SK-N-SH (cell line): ENCODE measurements at regions not wholly inside any gene's neighbourhood (a gene's known extent, or its start where the extent isn't known, plus 50 kb on each side); places are given as distances from the start of the nearest gene placed in this dataset.

Experiments
- CTCF ChIA-PET: fragments of 300-600, 350-600 bp; formaldehyde crosslinking; extraction: SDS; loops from one replicate; lab custom pipeline; 2021; lab: Yijun Ruan, JAX
- POLR2A ChIA-PET: fragments of 350-600 bp; sonication (Branson Sonifier 250); formaldehyde crosslinking; extraction: SDS; loops from one replicate; lab custom pipeline; 2020; ENCODE audit warnings: antibody characterized with exemption, inconsistent platforms; lab: Yijun Ruan, JAX
- DNase-seq: peaks from one replicate; pipeline ENCODE4 v3.0.0; 2012
- H2AFZ ChIP-seq: fragments of 200-600 bp; sonication (generic); 2 replicates; pipeline ENCODE4 v1.8.1; 2016; ENCODE audit warnings: antibody characterized with exemption, mild to moderate bottlenecking, low read depth
- H3F3A ChIP-seq: fragments of 200-600 bp; sonication (generic); replicated peaks from 2 replicates; pipeline ENCODE3; 2016; ENCODE audit warnings: antibody characterized with exemption, mild to moderate bottlenecking; ENCODE audit not compliant: insufficient read depth
- H3K27ac ChIP-seq, 2 experiments: fragments of 200-500 bp in 1 of 2; fragments of 200-600 bp in 1 of 2; sonication (Bioruptor generic) in 1 of 2; sonication (generic), shearing (Covaris generic) in 1 of 2; 2 replicates each; pipeline versions ENCODE4 v1.5.1 to v1.6.1; 2014 to 2016; ENCODE audit warnings: low read depth in 2 of 2, inconsistent platforms in 1 of 2, low read length in 1 of 2, mild to moderate bottlenecking in 1 of 2, mixed read lengths in 1 of 2
- H3K27me3 ChIP-seq: fragments of 200-600 bp; sonication (generic), shearing (Covaris generic); 2 replicates; pipeline ENCODE4 v1.6.1; 2016; ENCODE audit warnings: mixed run types; ENCODE audit not compliant: insufficient read depth
- H3K36me3 ChIP-seq, 2 experiments: fragments of 200-500 bp in 1 of 2; fragments of 200-600 bp in 1 of 2; sonication (Bioruptor generic) in 1 of 2; sonication (generic) in 1 of 2; replicated peaks in 1 of 2; 2 replicates each; pipeline versions ENCODE3 to v1.5.1; 2014 to 2016; ENCODE audit warnings: low read length in 1 of 2, mild to moderate bottlenecking in 1 of 2; ENCODE audit not compliant: insufficient read depth in 2 of 2, control insufficient read depth in 1 of 2
- H3K4me1 ChIP-seq, 2 experiments: fragments of 200-500 bp in 1 of 2; fragments of 200-600 bp in 1 of 2; sonication (Bioruptor generic) in 1 of 2; sonication (generic), shearing (Covaris generic) in 1 of 2; 2 replicates each; pipeline versions ENCODE4 v1.5.1 to v1.6.1; 2014 to 2016; ENCODE audit warnings: low read depth in 1 of 2, low read length in 1 of 2, mixed run types in 1 of 2; ENCODE audit not compliant: insufficient read depth in 2 of 2, control insufficient read depth in 1 of 2
- H3K4me2 ChIP-seq: fragments of 200-600 bp; sonication (generic), shearing (Covaris generic); 2 replicates; pipeline ENCODE4 v1.6.1; 2017; ENCODE audit warnings: mixed run types
- H3K4me3 ChIP-seq, 2 experiments: fragments of 200-500 bp in 1 of 2; fragments of 200-600 bp in 1 of 2; sonication (Bioruptor generic) in 1 of 2; sonication (generic), shearing (Covaris generic) in 1 of 2; 2 replicates each; pipeline versions ENCODE4 v1.5.1 to v1.8.1; 2014 to 2016; ENCODE audit warnings: low read depth in 2 of 2, inconsistent platforms in 1 of 2, low read length in 1 of 2, mild to moderate bottlenecking in 1 of 2, mixed read lengths in 1 of 2, moderate library complexity in 1 of 2
- H3K79me2 ChIP-seq: fragments of 200-600 bp; sonication (generic); 2 replicates; pipeline ENCODE4 v1.8.1; 2017; ENCODE audit warnings: mild to moderate bottlenecking; ENCODE audit not compliant: insufficient read depth
- H3K9ac ChIP-seq: fragments of 200-600 bp; sonication (generic); 2 replicates; pipeline ENCODE4 v1.6.1; 2017; ENCODE audit warnings: mixed run types
- H3K9me2 ChIP-seq: fragments of 200-600 bp; sonication (generic); 2 replicates; pipeline ENCODE4 v1.6.1; 2017; ENCODE audit warnings: mixed run types
- H3K9me3 ChIP-seq: fragments of 200-600 bp; sonication (generic); 2 replicates; pipeline ENCODE4 v1.6.1; 2017; ENCODE audit warnings: mixed run types, mild to moderate bottlenecking, moderate library complexity
- H4K20me1 ChIP-seq: fragments of 200-600 bp; sonication (generic); 2 replicates; pipeline ENCODE4 v1.6.1; 2017; ENCODE audit warnings: mild to moderate bottlenecking, mixed run types; ENCODE audit not compliant: insufficient read depth
- ELF1 ChIP-seq: IDR thresholded peaks from 2 replicates; pipeline ENCODE4 v1.4.0; 2012
- EP300 ChIP-seq, 2 experiments: IDR thresholded peaks; 2 replicates each; pipeline versions ENCODE4 v1.4.0 to v1.6.1; 2012; ENCODE audit warnings: borderline replicate concordance in 1 of 2, low read depth in 1 of 2, low read length in 1 of 2
- FOXM1 ChIP-seq: IDR thresholded peaks from 2 replicates; pipeline ENCODE4 v1.4.0; 2012; ENCODE audit warnings: low read depth, mild to moderate bottlenecking
- GABPA ChIP-seq: IDR thresholded peaks from 2 replicates; pipeline ENCODE4 v1.4.0; 2012; ENCODE audit warnings: low read depth, mild to moderate bottlenecking
- MAX ChIP-seq: IDR thresholded peaks from 2 replicates; pipeline ENCODE4 v1.4.0; 2012; ENCODE audit warnings: low read depth
- NFIC ChIP-seq: IDR thresholded peaks from 2 replicates; pipeline ENCODE4 v1.4.0; 2012; ENCODE audit warnings: borderline replicate concordance
- RFX5 ChIP-seq: IDR thresholded peaks from 2 replicates; pipeline ENCODE4 v1.6.1; 2012; ENCODE audit warnings: mild to moderate bottlenecking, improper control_type of control experiment, low read length
- RXRA ChIP-seq: IDR thresholded peaks from 2 replicates; pipeline ENCODE4 v1.4.0; 2012; ENCODE audit warnings: low read depth, mild to moderate bottlenecking, borderline replicate concordance
- SIN3A ChIP-seq: IDR thresholded peaks from 2 replicates; pipeline ENCODE4 v1.6.1; 2012; ENCODE audit warnings: low read depth, mild to moderate bottlenecking, low read length, moderate library complexity, borderline replicate concordance
- SMC3 ChIP-seq: IDR thresholded peaks from 2 replicates; pipeline ENCODE4 v1.6.1; 2012; ENCODE audit warnings: low read depth, low read length, improper control_type of control experiment
- TAF1 ChIP-seq: IDR thresholded peaks from 2 replicates; pipeline ENCODE4 v1.6.1; 2012; ENCODE audit warnings: low read depth, mild to moderate bottlenecking, low read length, moderate library complexity, borderline replicate concordance
- WGBS: methylation state at CpG from one replicate; pipeline ENCODE4 v1.1.6; 2017; ENCODE audit warnings: low lambda C conversion rate; 5-methylcytosine and 5-hydroxymethylcytosine counted together
- TF ChIP-seq, protein P1 (sequence below): IDR thresholded peaks from 2 replicates; pipeline ENCODE4 v1.4.0; 2012; ENCODE audit warnings: low read depth, borderline replicate concordance
- TF ChIP-seq, protein P2 (sequence below): fragments of 200-600 bp; sonication (generic); IDR thresholded peaks from 2 replicates; pipeline ENCODE4 v1.6.1; 2017; ENCODE audit warnings: antibody characterized with exemption, mild to moderate bottlenecking, moderate library complexity

DNA sequence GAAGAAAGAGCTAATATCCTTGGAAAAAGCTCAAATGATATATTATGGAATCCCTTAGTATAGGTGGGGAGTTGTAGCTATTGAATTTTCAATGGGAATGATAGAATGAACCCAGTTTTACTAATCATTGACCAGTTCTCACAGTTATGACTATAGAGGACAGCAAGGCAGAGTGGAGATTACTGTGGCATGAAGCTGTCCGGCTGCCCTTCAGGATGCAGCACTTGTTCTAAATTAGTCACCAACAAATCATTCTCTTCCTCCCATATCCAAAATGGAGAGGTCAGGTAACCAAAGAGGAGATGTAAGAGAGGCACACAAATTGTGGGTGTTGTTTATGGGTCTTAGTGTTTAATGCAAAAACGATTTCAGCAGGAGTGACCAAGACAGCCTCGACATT is 1490.0 kb upstream of the MIR17HG start:
- no peak for DNase-seq
- Histone ChIP-seq H3K27me3 (no peaks in the 10 kb centered on the region), H2AFZ (no peak overlapping the region), H3K4me3 (no peak overlapping the region), H3K36me3 (no peaks in the 10 kb centered on the region), H3K4me2 (no peak overlapping the region), H3K4me1 (no peaks in the 10 kb centered on the region), H3K9ac (no peak overlapping the region)
- WGBS = 65% methylated on average over 3 of the region's 3 CpGs
- CTCF ChIA-PET = interaction anchor here (0.6 kb wide), 1 partner anchor 68 kb away, joined by 3 read pairs; no protein-coding TSS in a partner anchor
- POLR2A ChIA-PET = no interaction called here
- TF ChIP-seq GABPA (no peak), FOXM1 (no peak), RXRA (no peak), RFX5 (no peak), TAF1 (no peak), MAX (no peak), SIN3A (no peak), NFIC (no peak), SMC3 (no peak), ELF1 (no peak)
- TF ChIP-seq, protein P1, sequence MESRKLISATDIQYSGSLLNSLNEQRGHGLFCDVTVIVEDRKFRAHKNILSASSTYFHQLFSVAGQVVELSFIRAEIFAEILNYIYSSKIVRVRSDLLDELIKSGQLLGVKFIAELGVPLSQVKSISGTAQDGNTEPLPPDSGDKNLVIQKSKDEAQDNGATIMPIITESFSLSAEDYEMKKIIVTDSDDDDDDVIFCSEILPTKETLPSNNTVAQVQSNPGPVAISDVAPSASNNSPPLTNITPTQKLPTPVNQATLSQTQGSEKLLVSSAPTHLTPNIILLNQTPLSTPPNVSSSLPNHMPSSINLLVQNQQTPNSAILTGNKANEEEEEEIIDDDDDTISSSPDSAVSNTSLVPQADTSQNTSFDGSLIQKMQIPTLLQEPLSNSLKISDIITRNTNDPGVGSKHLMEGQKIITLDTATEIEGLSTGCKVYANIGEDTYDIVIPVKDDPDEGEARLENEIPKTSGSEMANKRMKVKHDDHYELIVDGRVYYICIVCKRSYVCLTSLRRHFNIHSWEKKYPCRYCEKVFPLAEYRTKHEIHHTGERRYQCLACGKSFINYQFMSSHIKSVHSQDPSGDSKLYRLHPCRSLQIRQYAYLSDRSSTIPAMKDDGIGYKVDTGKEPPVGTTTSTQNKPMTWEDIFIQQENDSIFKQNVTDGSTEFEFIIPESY = no peak
- TF ChIP-seq, protein P2, sequence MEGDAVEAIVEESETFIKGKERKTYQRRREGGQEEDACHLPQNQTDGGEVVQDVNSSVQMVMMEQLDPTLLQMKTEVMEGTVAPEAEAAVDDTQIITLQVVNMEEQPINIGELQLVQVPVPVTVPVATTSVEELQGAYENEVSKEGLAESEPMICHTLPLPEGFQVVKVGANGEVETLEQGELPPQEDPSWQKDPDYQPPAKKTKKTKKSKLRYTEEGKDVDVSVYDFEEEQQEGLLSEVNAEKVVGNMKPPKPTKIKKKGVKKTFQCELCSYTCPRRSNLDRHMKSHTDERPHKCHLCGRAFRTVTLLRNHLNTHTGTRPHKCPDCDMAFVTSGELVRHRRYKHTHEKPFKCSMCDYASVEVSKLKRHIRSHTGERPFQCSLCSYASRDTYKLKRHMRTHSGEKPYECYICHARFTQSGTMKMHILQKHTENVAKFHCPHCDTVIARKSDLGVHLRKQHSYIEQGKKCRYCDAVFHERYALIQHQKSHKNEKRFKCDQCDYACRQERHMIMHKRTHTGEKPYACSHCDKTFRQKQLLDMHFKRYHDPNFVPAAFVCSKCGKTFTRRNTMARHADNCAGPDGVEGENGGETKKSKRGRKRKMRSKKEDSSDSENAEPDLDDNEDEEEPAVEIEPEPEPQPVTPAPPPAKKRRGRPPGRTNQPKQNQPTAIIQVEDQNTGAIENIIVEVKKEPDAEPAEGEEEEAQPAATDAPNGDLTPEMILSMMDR = no peak
- TF ChIP-seq, all 33 proteins: peak for 0
- Histone ChIP-seq H3K27ac (no peak overlapping the region), H3K79me2 (no peaks in the 10 kb centered on the region), H3F3A (no peaks in the 10 kb centered on the region), H4K20me1 (no peaks in the 10 kb centered on the region), H3K9me3 (no peaks in the 10 kb centered on the region), H3K9me2 (no peaks in the 10 kb centered on the region)

- Histone ChIP-seq H2AFZ (peak overlapping the region; percentile 51; the same call in 1 of the 2 replicates), H3F3A (no peaks in the 10 kb centered on the region), H3K79me2 (no peaks in the 10 kb centered on the region), H3K36me3 (no peaks in the 10 kb centered on the region), H3K9me2 (no peaks in the 10 kb centered on the region), H3K9me3 (no peaks in the 10 kb centered on the region), H3K4me3 (no peak overlapping the region), H3K4me2 (no peak overlapping the region)
- no peak for DNase-seq
- ChIA-PET CTCF (no interaction called here), POLR2A (no interaction called here)
- WGBS = 80% methylated on average over 13 of the region's 13 CpGs
- TF ChIP-seq EP300 (IDR thresholded peaks at IDR 0.05; ENCODE audit: borderline replicate concordance in 1 of 2, low read depth in 1 of 2, low read length in 1 of 2) = no peak
- TF ChIP-seq, all 33 proteins: peak for 0
- Histone ChIP-seq H3K27me3 (no peaks in the 10 kb centered on the region), H3K27ac (no peak overlapping the region), H3K9ac (no peak overlapping the region), H3K4me1 (no peaks in the 10 kb centered on the region), H4K20me1 (no peaks in the 10 kb centered on the region)
Observed at GRCh38 chr13:89862011-89862690, 1485.3 kb upstream of the MIR17HG start.
